SU-DHL-6 (cell line): ENCODE measurements at regions not wholly inside any gene's neighbourhood (a gene's known extent, or its start where the extent isn't known, plus 50 kb on each side); places are given as distances from the start of the nearest gene placed in this dataset.
"Not testable (repeated sequence)": the region's sequence is repeated elsewhere in the genome, so short reads cannot be mapped to it uniquely, and the experiment has no call there.

Experiments
- H2AFZ ChIP-seq: fragments of 200-600 bp; sonication (generic); 2 replicates; pipeline ENCODE4 v1.6.1; 2014; ENCODE audit warnings: low read depth, mild to moderate bottlenecking, moderate library complexity, mixed read lengths, antibody characterized with exemption, low read length; ENCODE audit not compliant: severe bottlenecking
- H3F3A ChIP-seq: fragments of 200-600 bp; shearing (Covaris generic); 2 replicates; pipeline ENCODE4 v1.6.0; 2016; ENCODE audit warnings: antibody characterized with exemption, mild to moderate bottlenecking; ENCODE audit not compliant: insufficient read depth
- H3K27ac ChIP-seq: fragments of 200-600 bp; sonication (generic); 2 replicates; pipeline ENCODE4 v1.5.1; 2016; ENCODE audit warnings: low read depth, mild to moderate bottlenecking, low read length, moderate library complexity, mixed read lengths
- H3K27me3 ChIP-seq: fragments of 200-600 bp; sonication (generic), shearing (Covaris generic); 2 replicates; pipeline ENCODE4 v1.6.0; 2014; ENCODE audit warnings: mild to moderate bottlenecking, low read length
- H3K36me3 ChIP-seq: fragments of 200-600 bp; sonication (generic); 2 replicates; pipeline ENCODE4 v1.6.1; 2014; ENCODE audit warnings: mild to moderate bottlenecking, low read length, mixed read lengths
- H3K4me2 ChIP-seq: fragments of 300-600, 200-600 bp; shearing (Covaris generic), sonication (generic); 2 replicates; pipeline ENCODE4 v1.6.0; 2014; ENCODE audit warnings: low read length, low read depth, mild to moderate bottlenecking; ENCODE audit not compliant: poor library complexity, severe bottlenecking
- H3K4me3 ChIP-seq: fragments of 200-600 bp; sonication (generic); 2 replicates; pipeline ENCODE4 v1.5.1; 2014; ENCODE audit warnings: antibody characterized with exemption, low read length, mild to moderate bottlenecking, mixed read lengths; ENCODE audit not compliant: insufficient read depth, poor library complexity, severe bottlenecking
- H3K79me2 ChIP-seq: fragments of 200-600 bp; sonication (generic); 2 replicates; pipeline ENCODE4 v1.6.1; 2014; ENCODE audit warnings: mild to moderate bottlenecking, low read length, moderate library complexity; ENCODE audit not compliant: insufficient read depth
- H3K9ac ChIP-seq: fragments of 200-600 bp; sonication (generic); 2 replicates; pipeline ENCODE4 v1.7.0; 2014; ENCODE audit warnings: mild to moderate bottlenecking, low read length
- H3K9me2 ChIP-seq: fragments of 200-600 bp; sonication (generic); replicated peaks from 2 replicates; pipeline ENCODE4 v1.6.1; 2014; ENCODE audit warnings: low read length; ENCODE audit not compliant: insufficient read depth
- H3K9me3 ChIP-seq: fragments of 200-600 bp; sonication (generic); 2 replicates; pipeline ENCODE4 v1.6.1; 2014; ENCODE audit warnings: low read length, mixed read lengths; ENCODE audit not compliant: insufficient read depth
- H4K20me1 ChIP-seq: fragments of 200-600 bp; sonication (generic); 2 replicates; pipeline ENCODE4 v1.6.1; 2014; ENCODE audit warnings: low read depth, mild to moderate bottlenecking, antibody characterized with exemption, low read length, moderate library complexity, mixed read lengths
- EZH2phosphoT487 ChIP-seq: fragments of 200-600 bp; sonication (generic), shearing (Covaris generic); conservative IDR thresholded peaks from 2 replicates; pipeline ENCODE4 v1.6.1; 2018; ENCODE audit warnings: mild to moderate bottlenecking, antibody characterized with exemption, low read length, moderate library complexity, mixed read lengths
- TF ChIP-seq, protein P1 (sequence below): fragments of 200-600 bp; sonication (generic); IDR thresholded peaks from one replicate; pipeline ENCODE4 v1.5.1; 2017; ENCODE audit warnings: antibody characterized with exemption, mild to moderate bottlenecking, low read length, moderate library complexity; ENCODE audit not compliant: insufficient read depth, poor library complexity, severe bottlenecking

DNA sequence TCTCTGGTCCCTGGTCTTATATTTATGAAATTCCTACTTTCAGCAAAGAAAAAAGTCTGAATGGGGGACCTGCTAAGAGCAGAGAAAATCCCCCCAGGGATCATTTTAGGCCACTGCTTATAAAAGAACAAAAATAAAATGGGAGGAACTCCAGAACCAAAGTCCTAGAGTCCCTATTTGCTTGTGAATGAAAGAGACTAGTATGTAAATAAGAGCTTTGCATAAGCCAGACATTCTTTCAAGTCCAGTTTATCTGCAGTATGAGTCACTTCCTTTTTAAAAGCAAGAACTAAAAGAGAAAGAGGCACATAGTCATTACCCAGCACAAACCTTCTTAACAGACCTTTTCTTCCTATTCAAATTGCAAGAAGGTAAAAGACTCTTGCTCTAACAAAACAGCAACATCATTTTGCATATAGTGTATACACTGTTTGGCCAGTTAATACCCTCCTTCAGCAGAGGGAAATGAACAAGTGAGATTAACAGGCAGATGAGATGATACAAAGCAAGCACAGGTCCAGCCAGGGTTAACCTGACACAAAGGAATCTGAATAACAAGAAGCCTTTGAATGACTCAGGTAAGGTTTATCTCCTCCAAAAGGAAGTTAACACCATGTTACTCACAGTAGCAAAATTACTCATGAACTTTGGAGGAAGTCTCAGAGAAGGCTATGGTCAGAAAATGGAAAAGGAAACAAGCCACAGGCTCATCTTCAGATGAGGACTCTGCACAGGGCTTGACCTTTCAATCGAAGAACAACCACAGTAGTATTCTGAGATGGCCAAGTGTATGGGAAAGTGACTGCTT is 87.3 kb downstream of the PHLDA1 start:
- no peak overlapping the region for H2AFZ ChIP-seq

DNA sequence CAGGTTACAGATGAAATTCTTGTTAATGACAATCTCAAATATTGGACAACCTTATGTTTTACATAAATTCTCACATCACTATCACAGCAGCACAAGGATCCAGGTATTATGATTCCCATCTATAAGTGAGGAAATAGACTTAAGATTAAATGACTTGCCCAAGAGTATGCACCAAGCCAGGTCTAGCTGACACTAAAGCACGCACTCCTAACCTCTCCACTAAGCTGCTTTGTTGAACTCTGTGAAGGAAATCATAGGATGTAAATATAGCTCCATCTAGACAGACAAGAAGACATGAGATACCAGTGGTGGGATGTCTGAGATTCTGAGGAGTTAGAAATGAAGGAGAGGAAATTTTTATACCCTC is 87.9 kb downstream of the PHLDA1 start:
- Histone ChIP-seq H3K4me2 (no peak overlapping the region), H3F3A (no peaks in the 10 kb centered on the region), H3K27me3 (no peaks in the 10 kb centered on the region), H3K79me2 (no peaks in the 10 kb centered on the region), H3K4me3 (no peak overlapping the region), H3K9ac (no peak overlapping the region), H3K9me2 (no peaks in the 10 kb centered on the region), H3K27ac (no peak overlapping the region), H4K20me1 (no peaks in the 10 kb centered on the region), H3K9me3 (no peaks in the 10 kb centered on the region), H3K36me3 (no peaks in the 10 kb centered on the region), H2AFZ (no peak overlapping the region)
- TF ChIP-seq, protein P1, sequence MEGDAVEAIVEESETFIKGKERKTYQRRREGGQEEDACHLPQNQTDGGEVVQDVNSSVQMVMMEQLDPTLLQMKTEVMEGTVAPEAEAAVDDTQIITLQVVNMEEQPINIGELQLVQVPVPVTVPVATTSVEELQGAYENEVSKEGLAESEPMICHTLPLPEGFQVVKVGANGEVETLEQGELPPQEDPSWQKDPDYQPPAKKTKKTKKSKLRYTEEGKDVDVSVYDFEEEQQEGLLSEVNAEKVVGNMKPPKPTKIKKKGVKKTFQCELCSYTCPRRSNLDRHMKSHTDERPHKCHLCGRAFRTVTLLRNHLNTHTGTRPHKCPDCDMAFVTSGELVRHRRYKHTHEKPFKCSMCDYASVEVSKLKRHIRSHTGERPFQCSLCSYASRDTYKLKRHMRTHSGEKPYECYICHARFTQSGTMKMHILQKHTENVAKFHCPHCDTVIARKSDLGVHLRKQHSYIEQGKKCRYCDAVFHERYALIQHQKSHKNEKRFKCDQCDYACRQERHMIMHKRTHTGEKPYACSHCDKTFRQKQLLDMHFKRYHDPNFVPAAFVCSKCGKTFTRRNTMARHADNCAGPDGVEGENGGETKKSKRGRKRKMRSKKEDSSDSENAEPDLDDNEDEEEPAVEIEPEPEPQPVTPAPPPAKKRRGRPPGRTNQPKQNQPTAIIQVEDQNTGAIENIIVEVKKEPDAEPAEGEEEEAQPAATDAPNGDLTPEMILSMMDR, result no peak
- TF ChIP-seq EZH2phosphoT487, result no peak

More for the DNA sequence above, 87.3 kb downstream of the PHLDA1 start:
- H3K9me3 ChIP-seq, result no peaks in the 10 kb centered on the region
- no peak overlapping the region for H3K9ac ChIP-seq
- no peak overlapping the region for H3K4me3 ChIP-seq
- no peaks in the 10 kb centered on the region for H3K36me3 ChIP-seq
- no peaks in the 10 kb centered on the region for H3K79me2 ChIP-seq
- H3K9me2 ChIP-seq, result no peaks in the 10 kb centered on the region
- H3K27ac ChIP-seq, result no peak overlapping the region
- TF ChIP-seq, protein P1, result no peak
- TF ChIP-seq EZH2phosphoT487, result no peak
- H3K27me3 ChIP-seq, result no peaks in the 10 kb centered on the region
- no peaks in the 10 kb centered on the region for H3F3A ChIP-seq
- H4K20me1 ChIP-seq, result no peaks in the 10 kb centered on the region
- H3K4me2 ChIP-seq, result no peak overlapping the region

DNA sequence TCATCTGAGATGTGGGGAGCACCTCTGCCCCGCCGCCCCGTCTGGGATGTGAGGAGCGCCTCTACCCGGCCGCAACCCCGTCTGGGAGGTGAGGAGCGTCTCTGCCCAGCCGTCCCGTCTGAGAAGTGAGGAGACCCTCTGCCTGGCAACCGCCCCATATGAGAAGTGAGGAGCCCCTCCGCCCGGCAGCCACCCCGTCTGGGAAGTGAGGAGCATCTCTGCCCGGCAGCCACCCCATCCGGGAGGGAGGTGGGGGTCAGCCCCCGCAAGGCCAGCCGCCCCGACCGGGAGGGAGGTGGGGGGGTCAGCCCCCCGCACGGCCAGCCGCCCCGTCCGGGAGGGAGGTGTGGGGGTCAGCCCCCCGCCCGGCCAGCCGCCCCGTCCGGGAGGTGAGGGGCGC is 89.9 kb downstream of the PHLDA1 start:
- H3K9me2 ChIP-seq, H3K36me3 ChIP-seq, H3K4me2 ChIP-seq, H3K9me3 ChIP-seq, H3K4me3 ChIP-seq, H3F3A ChIP-seq, H2AFZ ChIP-seq, H4K20me1 ChIP-seq, H3K27me3 ChIP-seq, H3K79me2 ChIP-seq, H3K27ac ChIP-seq, H3K9ac ChIP-seq: not testable (repeated sequence)

DNA sequence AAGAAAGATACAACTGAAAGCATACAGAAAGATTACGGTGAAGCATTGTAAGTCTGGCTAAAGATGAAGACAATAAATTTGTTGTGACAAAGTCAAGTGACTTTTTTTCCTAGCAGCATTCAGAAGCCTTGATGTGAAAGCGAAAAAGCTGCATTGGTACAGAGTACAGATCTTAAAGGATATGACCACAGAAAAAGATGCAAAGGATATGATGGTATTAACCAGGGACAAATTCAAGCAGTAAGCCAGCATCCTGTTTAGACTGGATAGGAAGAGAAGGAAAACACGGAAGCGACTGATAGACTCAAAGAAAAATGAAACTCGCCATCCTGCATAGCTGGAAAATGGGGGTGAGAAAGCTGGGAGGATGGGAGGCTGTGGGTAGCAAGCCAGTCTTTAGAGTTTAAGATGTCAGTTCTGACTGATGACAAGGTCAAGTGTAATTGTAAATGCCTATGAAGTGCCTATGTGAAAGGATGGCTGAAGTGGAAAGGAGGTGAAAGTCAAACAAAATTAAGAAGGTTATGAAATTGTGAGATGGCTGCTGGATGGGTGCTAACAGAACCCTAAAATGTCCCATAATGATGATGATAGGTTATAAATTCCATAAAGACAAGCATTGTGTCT is 92.4 kb downstream of the PHLDA1 start:
- Histone ChIP-seq H3K4me3 (no peak overlapping the region), H3K9me3 (no peaks in the 10 kb centered on the region), H3K4me2 (no peak overlapping the region), H3K9ac (no peak overlapping the region), H4K20me1 (no peaks in the 10 kb centered on the region), H3K27ac (no peak overlapping the region), H3K36me3 (no peaks in the 10 kb centered on the region), H2AFZ (no peak overlapping the region), H3F3A (no peaks in the 10 kb centered on the region), H3K9me2 (no peaks in the 10 kb centered on the region), H3K27me3 (no peaks in the 10 kb centered on the region), H3K79me2 (no peaks in the 10 kb centered on the region)
- no peak for TF ChIP-seq EZH2phosphoT487
- TF ChIP-seq, protein P1, result no peak
